MCF 10A (cell line): ENCODE measurements at regions not wholly inside any gene's neighbourhood (a gene's known extent, or its start where the extent isn't known, plus 50 kb on each side); places are given as distances from the start of the nearest gene placed in this dataset.

Experiments used
- BruUV-seq: library from RNA; stranded (reverse); fragments of 400-500 nt; replicated peaks from 2 replicates; lab custom pipeline; 2021; lab: Mats Ljungman, UMichigan
- CTCF ChIA-PET: fragments of 300-600 bp; sonication (Branson Sonifier 250); formaldehyde crosslinking; extraction: SDS; loops from one replicate; lab custom pipeline; 2021; ENCODE audit warnings: antibody characterized with exemption, inconsistent platforms; lab: Yijun Ruan, JAX
- POLR2A ChIA-PET: fragments of 300-600, 350-650 bp; sonication (Branson Sonifier 250); formaldehyde crosslinking; extraction: SDS; loops from one replicate; lab custom pipeline; 2020; ENCODE audit warnings: antibody characterized with exemption, inconsistent platforms; lab: Yijun Ruan, JAX
- DNase-seq: peaks from one replicate; pipeline ENCODE4 v3.0.0-alpha.2; 2018; ENCODE audit not compliant: unreplicated experiment
- H3K27ac Mint-ChIP-seq: one replicate; pipeline ENCODE4 v1.8.0; 2022; ENCODE audit warnings: mild to moderate bottlenecking, low read depth, mixed read lengths; ENCODE audit not compliant: unreplicated experiment
- H3K27me3 Mint-ChIP-seq: one replicate; pipeline ENCODE4 v1.8.0; 2022; ENCODE audit warnings: mixed read lengths; ENCODE audit not compliant: insufficient read depth, unreplicated experiment
- H3K36me3 Mint-ChIP-seq: one replicate; pipeline ENCODE4 v1.8.0; 2022; ENCODE audit warnings: mild to moderate bottlenecking, moderate library complexity, mixed read lengths; ENCODE audit not compliant: insufficient read depth, unreplicated experiment
- H3K4me1 Mint-ChIP-seq: one replicate; pipeline ENCODE4 v1.8.0; 2022; ENCODE audit warnings: mixed read lengths; ENCODE audit not compliant: insufficient read depth, unreplicated experiment
- H3K4me3 Mint-ChIP-seq: one replicate; pipeline ENCODE4 v1.8.0; 2022; ENCODE audit warnings: mild to moderate bottlenecking, moderate library complexity, mixed read lengths; ENCODE audit not compliant: unreplicated experiment
- H3K9me3 Mint-ChIP-seq: one replicate; pipeline ENCODE4 v1.8.0; 2022; ENCODE audit warnings: mixed read lengths; ENCODE audit not compliant: unreplicated experiment
- intact Hi-C: fragments of 100-400 bp; cut with micrococcal nuclease; formaldehyde crosslinking; loops from 2 replicates; pipeline ENCODE4 v1.14.1; 2022
- TF ChIP-seq, protein P1 (sequence below): fragments of 200-600 bp; IDR thresholded peaks from one replicate; pipeline ENCODE4 v1.8.0; 2022; ENCODE audit warnings: antibody characterized with exemption, mild to moderate bottlenecking; ENCODE audit not compliant: unreplicated experiment

- H3K36me3 Mint-ChIP-seq: no peaks in the 10 kb centered on the region
- ChIA-PET POLR2A (no interaction called here), CTCF (no interaction called here)
- BruUV-seq: no TSS peak
- no peak overlapping the region for H3K4me3 Mint-ChIP-seq
- DNase-seq: no peak
- TF ChIP-seq, protein P1, sequence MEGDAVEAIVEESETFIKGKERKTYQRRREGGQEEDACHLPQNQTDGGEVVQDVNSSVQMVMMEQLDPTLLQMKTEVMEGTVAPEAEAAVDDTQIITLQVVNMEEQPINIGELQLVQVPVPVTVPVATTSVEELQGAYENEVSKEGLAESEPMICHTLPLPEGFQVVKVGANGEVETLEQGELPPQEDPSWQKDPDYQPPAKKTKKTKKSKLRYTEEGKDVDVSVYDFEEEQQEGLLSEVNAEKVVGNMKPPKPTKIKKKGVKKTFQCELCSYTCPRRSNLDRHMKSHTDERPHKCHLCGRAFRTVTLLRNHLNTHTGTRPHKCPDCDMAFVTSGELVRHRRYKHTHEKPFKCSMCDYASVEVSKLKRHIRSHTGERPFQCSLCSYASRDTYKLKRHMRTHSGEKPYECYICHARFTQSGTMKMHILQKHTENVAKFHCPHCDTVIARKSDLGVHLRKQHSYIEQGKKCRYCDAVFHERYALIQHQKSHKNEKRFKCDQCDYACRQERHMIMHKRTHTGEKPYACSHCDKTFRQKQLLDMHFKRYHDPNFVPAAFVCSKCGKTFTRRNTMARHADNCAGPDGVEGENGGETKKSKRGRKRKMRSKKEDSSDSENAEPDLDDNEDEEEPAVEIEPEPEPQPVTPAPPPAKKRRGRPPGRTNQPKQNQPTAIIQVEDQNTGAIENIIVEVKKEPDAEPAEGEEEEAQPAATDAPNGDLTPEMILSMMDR: no peak
- peaks cover 7% of the 10 kb centered on the region for H3K9me3 Mint-ChIP-seq
- H3K27ac Mint-ChIP-seq: no peak overlapping the region
- intact Hi-C loops: no loop called here
- no peaks in the 10 kb centered on the region for H3K27me3 Mint-ChIP-seq
- H3K4me1 Mint-ChIP-seq: no peaks in the 10 kb centered on the region
Observed at GRCh38 chr14:48967419-48967818, 618.8 kb downstream of the RPS29 start.

DNA sequence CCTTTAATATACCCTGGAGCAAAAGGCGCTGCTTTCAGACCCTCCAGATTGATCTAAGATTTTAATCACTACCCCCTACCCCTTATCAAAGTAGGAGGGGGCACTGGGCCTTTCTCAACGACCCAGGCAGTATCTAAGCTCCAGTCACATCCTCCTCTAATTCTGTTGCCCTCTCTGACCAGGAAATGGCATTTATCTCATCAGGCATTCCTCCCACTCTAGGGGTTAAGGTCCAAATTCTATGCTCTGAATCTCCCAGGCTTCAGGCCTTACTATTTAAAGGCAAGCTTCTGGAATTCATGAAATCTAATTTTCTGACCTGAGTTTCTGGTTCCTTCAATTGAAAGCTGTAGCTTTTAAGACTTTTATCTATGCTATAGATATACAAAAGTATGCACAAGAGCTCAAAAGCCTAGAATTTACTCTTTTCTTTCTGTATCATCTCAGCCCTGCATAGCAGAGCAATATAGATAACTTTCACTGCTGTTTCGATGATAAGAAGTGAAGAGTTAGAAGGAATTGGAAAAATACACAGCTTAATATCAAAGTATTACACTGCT, 622.9 kb downstream of the RPS29 start:
- intact Hi-C loops: no loop called here
- H3K4me1 Mint-ChIP-seq: no peaks in the 10 kb centered on the region
- CTCF ChIA-PET: no interaction called here
- no peak for DNase-seq
- H3K27ac Mint-ChIP-seq: no peak overlapping the region
- no peaks in the 10 kb centered on the region for H3K36me3 Mint-ChIP-seq
- TF ChIP-seq, protein P1: no peak
- BruUV-seq: no TSS peak
- no peaks in the 10 kb centered on the region for H3K27me3 Mint-ChIP-seq
- POLR2A ChIA-PET: no interaction called here
- H3K9me3 Mint-ChIP-seq: peaks cover 10% of the 10 kb centered on the region
- H3K4me3 Mint-ChIP-seq: no peak overlapping the region

DNA sequence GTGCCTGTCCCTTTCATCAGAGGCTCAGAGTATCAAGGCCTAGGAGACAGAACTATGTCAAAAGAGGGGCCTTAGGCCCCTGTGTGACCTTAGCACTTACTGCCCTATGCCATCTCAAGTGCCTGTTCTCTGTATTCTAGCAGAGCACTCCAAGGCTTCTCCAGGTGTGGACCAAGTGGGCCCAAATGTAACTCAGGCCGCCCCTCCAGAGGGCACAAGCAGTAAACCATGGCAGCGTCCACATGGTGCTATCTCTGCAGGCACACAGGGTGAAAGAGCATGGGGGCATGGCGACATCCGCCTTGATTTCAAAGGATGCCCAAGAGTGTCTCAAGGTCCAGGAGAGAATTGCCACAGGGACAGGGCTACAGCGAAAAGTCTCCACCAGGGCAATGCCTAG, 628.7 kb downstream of the RPS29 start:
- TF ChIP-seq, protein P1: no peak
- H3K27me3 Mint-ChIP-seq: no peaks in the 10 kb centered on the region
- no peaks in the 10 kb centered on the region for H3K36me3 Mint-ChIP-seq
- no peak overlapping the region for H3K4me3 Mint-ChIP-seq
- ChIA-PET POLR2A (no interaction called here), CTCF (no interaction called here)
- no peak for DNase-seq
- no TSS peak for BruUV-seq
- intact Hi-C loops: no loop called here
- H3K9me3 Mint-ChIP-seq: peaks cover 10% of the 10 kb centered on the region
- H3K4me1 Mint-ChIP-seq: no peaks in the 10 kb centered on the region
- H3K27ac Mint-ChIP-seq: no peak overlapping the region

DNA sequence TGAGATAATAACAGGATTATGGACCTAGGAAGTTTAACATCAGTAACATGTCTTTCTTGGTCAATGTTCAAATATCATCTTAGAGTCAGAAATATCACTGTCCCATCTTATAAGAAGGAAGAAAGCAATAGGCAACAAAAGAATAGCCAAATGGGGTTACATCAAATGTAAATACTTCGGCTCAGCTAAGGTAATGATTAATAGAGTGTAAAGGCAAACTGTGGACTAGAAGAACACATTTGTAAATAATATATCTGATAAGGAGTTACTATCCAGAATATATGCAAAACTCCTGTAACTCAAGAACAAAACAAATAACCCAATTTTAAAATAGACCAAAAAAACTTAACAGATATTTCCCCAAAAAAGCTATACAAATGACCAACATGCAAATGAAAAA, 630.3 kb downstream of the RPS29 start:
- TF ChIP-seq, protein P1: no peak
- intact Hi-C loops: no loop called here
- BruUV-seq: no TSS peak

More for the DNA sequence above, 630.3 kb downstream of the RPS29 start:
- Mint-ChIP-seq H3K36me3 (no peaks in the 10 kb centered on the region), H3K4me3 (no peak overlapping the region), H3K27me3 (no peaks in the 10 kb centered on the region), H3K4me1 (no peaks in the 10 kb centered on the region), H3K27ac (no peak overlapping the region), H3K9me3 (peaks cover 10% of the 10 kb centered on the region)
- ChIA-PET CTCF (no interaction called here), POLR2A (no interaction called here)
- DNase-seq: no peak
